OCI-LY1 (cell line): ENCODE measurements at regions not wholly inside any gene's neighbourhood (a gene's known extent, or its start where the extent isn't known, plus 50 kb on each side); places are given as distances from the start of the nearest gene placed in this dataset.

Source experiments
- H2AFZ ChIP-seq: fragments of 200-600 bp; sonication (generic), shearing (Covaris generic); 2 replicates; pipeline ENCODE4 v1.6.0; 2014; ENCODE audit warnings: antibody characterized with exemption, mild to moderate bottlenecking, low read length
- H3F3A ChIP-seq: fragments of 200-600 bp; sonication (generic), shearing (Covaris generic); 2 replicates; pipeline ENCODE4 v1.6.0; 2014; ENCODE audit warnings: mild to moderate bottlenecking, antibody characterized with exemption, low read length, moderate library complexity; ENCODE audit not compliant: insufficient read depth
- H3K27ac ChIP-seq: fragments of 200-600 bp; sonication (generic); 2 replicates; pipeline ENCODE4 v1.5.1; 2014; ENCODE audit warnings: low read length, mixed run types, mild to moderate bottlenecking, low read depth; ENCODE audit not compliant: poor library complexity, severe bottlenecking
- H3K27me3 ChIP-seq: fragments of 200-600 bp; sonication (generic); 2 replicates; pipeline ENCODE4 v1.6.0; 2014; ENCODE audit warnings: antibody characterized with exemption, mild to moderate bottlenecking, low read length, moderate library complexity; ENCODE audit not compliant: insufficient read depth
- H3K36me3 ChIP-seq: fragments of 200-600 bp; sonication (generic); 2 replicates; pipeline ENCODE4 v1.6.1; 2014; ENCODE audit warnings: mild to moderate bottlenecking, antibody characterized with exemption, low read length, moderate library complexity, mixed read lengths; ENCODE audit not compliant: insufficient read depth
- H3K4me1 ChIP-seq: fragments of 200-600 bp; sonication (generic); 2 replicates; pipeline ENCODE4 v1.5.1; 2014; ENCODE audit warnings: mild to moderate bottlenecking, low read length, moderate library complexity; ENCODE audit not compliant: insufficient read depth, severe bottlenecking
- H3K4me2 ChIP-seq: fragments of 200-600 bp; sonication (generic), shearing (Covaris generic); 2 replicates; pipeline ENCODE4 v1.6.1; 2014; ENCODE audit warnings: low read length
- H3K4me3 ChIP-seq: fragments of 200-600 bp; sonication (generic); 2 replicates; pipeline ENCODE4 v1.5.1; 2014; ENCODE audit warnings: low read length, low read depth, mild to moderate bottlenecking, mixed read lengths; ENCODE audit not compliant: poor library complexity, severe bottlenecking
- H3K79me2 ChIP-seq: fragments of 200-600 bp; shearing (Covaris generic); 2 replicates; pipeline ENCODE4 v1.6.1; 2016; ENCODE audit warnings: mixed run types, low read length, mixed read lengths; ENCODE audit not compliant: insufficient read depth
- H3K9ac ChIP-seq: fragments of 200-600 bp; sonication (generic), shearing (Covaris generic); 2 replicates; pipeline ENCODE4 v1.6.1; 2014; ENCODE audit warnings: mild to moderate bottlenecking, low read length, mixed read lengths
- H3K9me2 ChIP-seq: fragments of 200-600 bp; sonication (generic), shearing (Covaris generic); 2 replicates; pipeline ENCODE4 v1.6.1; 2014; ENCODE audit warnings: low read depth, mild to moderate bottlenecking, low read length, mixed read lengths
- H3K9me3 ChIP-seq: fragments of 200-600 bp; shearing (Covaris generic); 2 replicates; pipeline ENCODE4 v1.6.1; 2014; ENCODE audit warnings: low read length, mixed read lengths
- H4K20me1 ChIP-seq: fragments of 200-600 bp; sonication (generic), shearing (Covaris generic); 2 replicates; pipeline ENCODE4 v1.6.0; 2016; ENCODE audit warnings: mild to moderate bottlenecking, low read length; ENCODE audit not compliant: insufficient read depth
- EZH2 ChIP-seq: fragments of 200-600 bp; sonication (generic), shearing (Covaris generic); IDR thresholded peaks from 2 replicates; pipeline ENCODE4 v1.8.0; 2017; ENCODE audit warnings: borderline replicate concordance, mixed run types, mild to moderate bottlenecking, antibody characterized with exemption, low read length, moderate library complexity, mixed read lengths
- TF ChIP-seq, protein P1 (sequence below): fragments of 200-600 bp; sonication (generic), shearing (Covaris generic); IDR thresholded peaks from 2 replicates; pipeline ENCODE4 v1.5.1; 2017; ENCODE audit warnings: mild to moderate bottlenecking, antibody characterized with exemption, low read length, moderate library complexity, mixed read lengths

DNA sequence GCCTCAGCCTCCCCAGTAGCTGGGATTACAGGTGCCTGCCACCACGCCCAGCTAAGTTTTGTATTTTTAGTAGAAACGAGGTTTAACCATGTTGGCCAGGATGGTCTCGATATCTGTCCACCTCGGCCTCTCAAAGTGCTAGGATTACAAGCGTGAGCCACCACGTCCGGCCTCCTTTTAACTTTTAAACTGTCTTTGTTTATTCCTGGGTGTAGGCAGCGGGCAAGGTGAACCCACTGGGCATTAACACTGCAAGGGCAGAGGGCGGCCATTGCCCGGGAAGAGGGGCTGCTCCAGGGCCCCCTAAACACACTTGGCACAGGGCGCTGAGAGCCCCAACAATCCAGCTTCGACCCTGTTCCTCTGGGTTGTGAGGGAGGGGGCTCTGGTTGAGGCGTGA is 693.6 kb downstream of the BRD1 start:
- no peaks in the 10 kb centered on the region for H3K9me3 ChIP-seq
- H3K36me3 ChIP-seq: no peaks in the 10 kb centered on the region
- no peak overlapping the region for H3K27ac ChIP-seq
- no peaks in the 10 kb centered on the region for H3K79me2 ChIP-seq
- H3K27me3 ChIP-seq: 0 out of 2 replicates have a peak, but pooled peaks cover 4% of the 10 kb centered on the region
- H4K20me1 ChIP-seq: no peaks in the 10 kb centered on the region
- no peak overlapping the region for H3K4me2 ChIP-seq
- no peak overlapping the region for H3K4me3 ChIP-seq
- no peaks in the 10 kb centered on the region for H3K9me2 ChIP-seq
- no peak overlapping the region for H3K9ac ChIP-seq
- H3F3A ChIP-seq: no peaks in the 10 kb centered on the region
- H2AFZ ChIP-seq: no peak overlapping the region
- no peaks in the 10 kb centered on the region for H3K4me1 ChIP-seq
- TF ChIP-seq, protein P1, sequence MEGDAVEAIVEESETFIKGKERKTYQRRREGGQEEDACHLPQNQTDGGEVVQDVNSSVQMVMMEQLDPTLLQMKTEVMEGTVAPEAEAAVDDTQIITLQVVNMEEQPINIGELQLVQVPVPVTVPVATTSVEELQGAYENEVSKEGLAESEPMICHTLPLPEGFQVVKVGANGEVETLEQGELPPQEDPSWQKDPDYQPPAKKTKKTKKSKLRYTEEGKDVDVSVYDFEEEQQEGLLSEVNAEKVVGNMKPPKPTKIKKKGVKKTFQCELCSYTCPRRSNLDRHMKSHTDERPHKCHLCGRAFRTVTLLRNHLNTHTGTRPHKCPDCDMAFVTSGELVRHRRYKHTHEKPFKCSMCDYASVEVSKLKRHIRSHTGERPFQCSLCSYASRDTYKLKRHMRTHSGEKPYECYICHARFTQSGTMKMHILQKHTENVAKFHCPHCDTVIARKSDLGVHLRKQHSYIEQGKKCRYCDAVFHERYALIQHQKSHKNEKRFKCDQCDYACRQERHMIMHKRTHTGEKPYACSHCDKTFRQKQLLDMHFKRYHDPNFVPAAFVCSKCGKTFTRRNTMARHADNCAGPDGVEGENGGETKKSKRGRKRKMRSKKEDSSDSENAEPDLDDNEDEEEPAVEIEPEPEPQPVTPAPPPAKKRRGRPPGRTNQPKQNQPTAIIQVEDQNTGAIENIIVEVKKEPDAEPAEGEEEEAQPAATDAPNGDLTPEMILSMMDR: no peak
- no peak for TF ChIP-seq EZH2

DNA sequence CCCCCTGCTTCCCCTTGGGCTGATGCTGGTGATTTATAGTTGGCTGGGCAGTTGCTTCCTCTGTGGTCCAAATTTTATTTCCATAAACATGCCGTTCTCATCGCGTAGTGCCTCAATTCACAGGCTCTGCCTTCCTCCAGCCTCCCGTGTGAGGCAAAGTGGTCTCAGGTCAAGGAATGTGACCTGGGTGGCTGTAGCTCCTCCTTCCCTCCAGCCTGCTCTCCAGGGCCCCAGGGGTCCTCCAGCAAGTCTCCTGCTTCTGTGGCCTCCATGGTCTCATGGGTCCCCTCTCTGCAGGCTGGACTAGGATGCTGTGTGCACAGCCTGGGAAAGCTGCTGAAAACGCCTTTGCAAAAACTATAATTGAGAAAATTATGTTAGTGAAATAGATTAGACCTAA is 694.1 kb downstream of the BRD1 start:
- Histone ChIP-seq H2AFZ (no peak overlapping the region), H3K27me3 (0 out of 2 replicates have a peak, but pooled peaks cover 4% of the 10 kb centered on the region), H3K79me2 (no peaks in the 10 kb centered on the region), H3F3A (no peaks in the 10 kb centered on the region), H3K36me3 (no peaks in the 10 kb centered on the region), H3K9ac (no peak overlapping the region), H3K4me3 (no peak overlapping the region), H3K4me1 (no peaks in the 10 kb centered on the region), H3K27ac (no peak overlapping the region), H3K4me2 (no peak overlapping the region), H3K9me2 (no peaks in the 10 kb centered on the region), H3K9me3 (no peaks in the 10 kb centered on the region), H4K20me1 (no peaks in the 10 kb centered on the region)
- TF ChIP-seq EZH2: no peak
- TF ChIP-seq, protein P1: no peak

DNA sequence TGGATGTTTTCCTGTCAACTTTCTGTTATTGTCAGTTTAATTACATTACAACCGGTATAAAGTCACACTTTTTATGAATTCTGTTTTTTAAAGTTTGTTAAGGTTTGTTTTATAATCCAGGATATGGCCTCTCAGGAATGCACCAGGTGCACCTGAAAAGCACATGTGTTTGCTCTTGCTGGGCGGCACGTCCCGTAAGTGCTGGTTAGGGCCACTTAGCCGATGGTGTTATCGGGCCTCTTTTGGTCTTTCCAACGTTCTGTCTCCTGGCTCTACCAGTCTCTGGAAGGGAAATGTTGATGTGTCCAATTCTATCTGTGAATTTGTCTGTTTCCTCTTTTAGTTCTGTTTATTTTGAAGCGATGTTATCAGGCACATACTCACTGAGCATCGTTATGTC is 695.7 kb downstream of the BRD1 start:
- H3K27me3 ChIP-seq: 0 out of 2 replicates have a peak, but pooled peaks cover 4% of the 10 kb centered on the region
- no peak overlapping the region for H3K4me3 ChIP-seq
- H3F3A ChIP-seq: no peaks in the 10 kb centered on the region
- no peaks in the 10 kb centered on the region for H3K36me3 ChIP-seq
- H3K79me2 ChIP-seq: no peaks in the 10 kb centered on the region
- H3K27ac ChIP-seq: no peak overlapping the region
- H2AFZ ChIP-seq: no peak overlapping the region
- no peak overlapping the region for H3K9ac ChIP-seq
- H4K20me1 ChIP-seq: no peaks in the 10 kb centered on the region
- no peaks in the 10 kb centered on the region for H3K4me1 ChIP-seq
- no peak overlapping the region for H3K4me2 ChIP-seq
- TF ChIP-seq EZH2: no peak
- TF ChIP-seq, protein P1: no peak
- no peaks in the 10 kb centered on the region for H3K9me3 ChIP-seq
- H3K9me2 ChIP-seq: no peaks in the 10 kb centered on the region
